PC-3 (cell line): ENCODE measurements at regions not wholly inside any gene's neighbourhood (a gene's known extent, or its start where the extent isn't known, plus 50 kb on each side); places are given as distances from the start of the nearest gene placed in this dataset.

ENCODE experiments used
- ATAC-seq: fragments of 200-7000 bp; cut with Tn5 transposase; 2 replicates; pipeline ENCODE4 v1.9.1; 2020; ENCODE audit warnings: mild to moderate bottlenecking, moderate library complexity
- BruUV-seq: library from RNA; stranded (reverse); fragments of 400-500 nt; replicated peaks from 2 replicates; lab custom pipeline; 2021; lab: Mats Ljungman, UMichigan
- CTCF ChIA-PET: fragments of 300-600 bp; sonication (Branson Sonifier 250); formaldehyde crosslinking; loops from one replicate; lab custom pipeline; 2022; ENCODE audit warnings: antibody characterized with exemption; lab: Charles Lee
- POLR2A ChIA-PET: fragments of 300-600 bp; sonication (Branson Sonifier 250); formaldehyde crosslinking; loops from one replicate; lab custom pipeline; 2022; ENCODE audit warnings: antibody characterized with exemption; ENCODE audit not compliant: unreplicated experiment; lab: Charles Lee
- DNase-seq: peaks from one replicate; pipeline ENCODE4 v3.0.0-alpha.2; 2015
- H2AFZ ChIP-seq: fragments of 300-600 bp; sonication (generic); 2 replicates; pipeline ENCODE4 v1.6.0; 2016; ENCODE audit warnings: antibody characterized with exemption, low read length
- H3F3A ChIP-seq: fragments of 300-600 bp; sonication (generic); one replicate; pipeline ENCODE4 v1.6.0; 2017; ENCODE audit warnings: antibody characterized with exemption, low read length, control low read depth, mild to moderate bottlenecking; ENCODE audit not compliant: unreplicated experiment
- H3K27ac ChIP-seq: fragments of 300-600 bp; sonication (generic); 2 replicates; pipeline ENCODE4 v1.5.1; 2016; ENCODE audit warnings: mild to moderate bottlenecking, low read length
- H3K27me3 ChIP-seq: fragments of 300-600 bp; sonication (generic); 2 replicates; pipeline ENCODE4 v1.6.1; 2016; ENCODE audit warnings: low read length, mixed read lengths
- H3K36me3 ChIP-seq: fragments of 300-600 bp; sonication (generic); 2 replicates; pipeline ENCODE4 v1.6.1; 2016; ENCODE audit warnings: low read depth, mixed run types, low read length, mixed read lengths
- H3K4me1 ChIP-seq: fragments of 300-600 bp; sonication (generic); 2 replicates; pipeline ENCODE4 v1.5.1; 2016; ENCODE audit warnings: low read length; ENCODE audit not compliant: insufficient read depth
- H3K4me2 ChIP-seq: fragments of 300-600 bp; sonication (generic); 2 replicates; pipeline ENCODE4 v1.6.0; 2016; ENCODE audit warnings: low read length
- H3K4me3 ChIP-seq: fragments of 300-600 bp; sonication (generic); 2 replicates; pipeline ENCODE4 v1.5.1; 2016; ENCODE audit warnings: mild to moderate bottlenecking, low read length, mixed read lengths
- H3K79me2 ChIP-seq: fragments of 300-600 bp; sonication (generic); 2 replicates; pipeline ENCODE4 v1.6.1; 2017; ENCODE audit warnings: low read length, mixed read lengths
- H3K9ac ChIP-seq: fragments of 300-600 bp; sonication (generic); 2 replicates; pipeline ENCODE4 v1.6.0; 2016; ENCODE audit warnings: mild to moderate bottlenecking, low read length
- H3K9me2 ChIP-seq: fragments of 300-600 bp; sonication (generic); replicated peaks from 2 replicates; pipeline ENCODE4 v1.6.1; 2016; ENCODE audit warnings: mixed run types, low read length, mixed read lengths
- H3K9me3 ChIP-seq: fragments of 300-600 bp; sonication (generic); 2 replicates; pipeline ENCODE4 v1.6.1; 2016; ENCODE audit warnings: low read length, mixed read lengths
- H4K20me1 ChIP-seq: fragments of 300-600 bp; sonication (generic); 2 replicates; pipeline ENCODE4 v1.6.1; 2016; ENCODE audit warnings: low read length, mixed read lengths
- EZH2 ChIP-seq: fragments of 300-600 bp; sonication (generic); IDR thresholded peaks from one replicate; pipeline ENCODE4 v1.6.1; 2017; ENCODE audit warnings: antibody characterized with exemption, mild to moderate bottlenecking, low read length; ENCODE audit not compliant: unreplicated experiment
- EZH2phosphoT487 ChIP-seq: fragments of 300-600 bp; sonication (generic); IDR thresholded peaks from 2 replicates; pipeline ENCODE4 v1.6.1; 2018; ENCODE audit warnings: mild to moderate bottlenecking, antibody characterized with exemption, low read length, borderline replicate concordance
- intact Hi-C: fragments of 100-400 bp; cut with micrococcal nuclease; formaldehyde crosslinking; loops from 2 replicates; pipeline ENCODE4 v1.9.0; 2023
- TF ChIP-seq, protein P1 (sequence below): fragments of 300-600 bp; sonication (generic); conservative IDR thresholded peaks from 2 replicates; pipeline ENCODE4 v1.5.1; 2017; ENCODE audit warnings: antibody characterized with exemption, low read depth, mild to moderate bottlenecking, low read length

DNA sequence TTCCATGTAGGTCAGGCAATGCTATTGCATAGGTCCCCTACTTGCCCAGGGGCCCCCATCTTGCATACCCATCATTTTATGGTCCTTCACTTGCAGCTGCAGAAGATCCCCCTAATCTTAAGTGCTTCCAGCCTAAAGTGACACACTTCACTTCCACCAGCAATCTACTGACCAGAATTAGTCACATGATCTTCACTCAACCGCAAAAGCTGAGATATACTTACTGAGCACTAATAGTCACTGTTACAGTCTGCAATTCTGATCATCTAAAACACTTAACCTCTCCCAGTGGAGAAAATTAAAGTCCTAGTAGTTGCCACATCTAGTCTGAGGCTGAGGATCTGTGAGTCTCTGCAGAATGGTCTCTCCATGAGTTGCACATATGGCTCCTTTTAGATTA lies 82.1 kb downstream of the AREG start:
- Histone ChIP-seq H3K4me3 (no peak overlapping the region), H3K27me3 (no peaks in the 10 kb centered on the region), H4K20me1 (no peaks in the 10 kb centered on the region), H3K9me3 (no peaks in the 10 kb centered on the region), H2AFZ (no peak overlapping the region), H3K4me1 (peaks cover 27% of the 10 kb centered on the region), H3K27ac (no peak overlapping the region), H3K4me2 (no peak overlapping the region), H3K36me3 (no peaks in the 10 kb centered on the region), H3K9ac (no peak overlapping the region), H3F3A (no peaks in the 10 kb centered on the region), H3K79me2 (no peaks in the 10 kb centered on the region), H3K9me2 (no peaks in the 10 kb centered on the region)
- ATAC-seq (no peak), DNase-seq (no peak)
- POLR2A ChIA-PET: no interaction called here
- intact Hi-C loops: no loop called here
- BruUV-seq: no TSS peak
- TF ChIP-seq, protein P1, sequence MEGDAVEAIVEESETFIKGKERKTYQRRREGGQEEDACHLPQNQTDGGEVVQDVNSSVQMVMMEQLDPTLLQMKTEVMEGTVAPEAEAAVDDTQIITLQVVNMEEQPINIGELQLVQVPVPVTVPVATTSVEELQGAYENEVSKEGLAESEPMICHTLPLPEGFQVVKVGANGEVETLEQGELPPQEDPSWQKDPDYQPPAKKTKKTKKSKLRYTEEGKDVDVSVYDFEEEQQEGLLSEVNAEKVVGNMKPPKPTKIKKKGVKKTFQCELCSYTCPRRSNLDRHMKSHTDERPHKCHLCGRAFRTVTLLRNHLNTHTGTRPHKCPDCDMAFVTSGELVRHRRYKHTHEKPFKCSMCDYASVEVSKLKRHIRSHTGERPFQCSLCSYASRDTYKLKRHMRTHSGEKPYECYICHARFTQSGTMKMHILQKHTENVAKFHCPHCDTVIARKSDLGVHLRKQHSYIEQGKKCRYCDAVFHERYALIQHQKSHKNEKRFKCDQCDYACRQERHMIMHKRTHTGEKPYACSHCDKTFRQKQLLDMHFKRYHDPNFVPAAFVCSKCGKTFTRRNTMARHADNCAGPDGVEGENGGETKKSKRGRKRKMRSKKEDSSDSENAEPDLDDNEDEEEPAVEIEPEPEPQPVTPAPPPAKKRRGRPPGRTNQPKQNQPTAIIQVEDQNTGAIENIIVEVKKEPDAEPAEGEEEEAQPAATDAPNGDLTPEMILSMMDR: no peak
- TF ChIP-seq EZH2: no peak
- TF ChIP-seq EZH2phosphoT487: no peak
- CTCF ChIA-PET: no interaction called here

DNA sequence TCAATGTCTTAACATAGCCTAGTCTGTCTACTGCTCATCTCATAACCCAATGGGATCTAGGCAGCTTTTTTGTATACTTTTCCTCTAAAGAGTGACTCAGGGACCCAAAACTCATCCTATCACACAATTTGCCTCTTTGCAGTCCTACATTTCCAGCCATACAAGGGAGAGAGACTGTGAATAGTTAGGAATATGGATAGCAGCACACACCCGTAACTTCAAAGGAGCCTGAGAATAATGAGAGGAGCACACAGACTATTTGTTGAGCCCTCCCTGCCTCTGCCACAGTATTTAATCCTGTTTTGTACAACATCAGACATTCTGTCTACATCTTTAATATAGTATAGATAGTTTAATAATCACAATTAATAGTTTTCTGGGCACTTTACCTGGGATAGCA lies 83.2 kb downstream of the AREG start:
- H3K4me1 ChIP-seq: peaks cover 27% of the 10 kb centered on the region
- no peak overlapping the region for H3K4me3 ChIP-seq
- ChIA-PET POLR2A (no interaction called here), CTCF (interaction anchor here (1.1 kb wide), 1 partner anchor 148 kb away, joined by 3 read pairs; no protein-coding TSS in a partner anchor)
- no peak overlapping the region for H2AFZ ChIP-seq
- no peak for TF ChIP-seq EZH2
- TF ChIP-seq, protein P1: no peak
- no peak for TF ChIP-seq EZH2phosphoT487
- H4K20me1 ChIP-seq: no peaks in the 10 kb centered on the region
- no peaks in the 10 kb centered on the region for H3K27me3 ChIP-seq
- H3K4me2 ChIP-seq: no peak overlapping the region
- H3K9me2 ChIP-seq: no peaks in the 10 kb centered on the region
- ATAC-seq (no peak), DNase-seq (no peak)
- no peaks in the 10 kb centered on the region for H3K36me3 ChIP-seq
- H3K9me3 ChIP-seq: no peaks in the 10 kb centered on the region
- H3K27ac ChIP-seq: no peak overlapping the region
- H3K79me2 ChIP-seq: no peaks in the 10 kb centered on the region
- no peaks in the 10 kb centered on the region for H3F3A ChIP-seq
- BruUV-seq: no TSS peak
- no peak overlapping the region for H3K9ac ChIP-seq
- intact Hi-C loops: no loop called here

DNA sequence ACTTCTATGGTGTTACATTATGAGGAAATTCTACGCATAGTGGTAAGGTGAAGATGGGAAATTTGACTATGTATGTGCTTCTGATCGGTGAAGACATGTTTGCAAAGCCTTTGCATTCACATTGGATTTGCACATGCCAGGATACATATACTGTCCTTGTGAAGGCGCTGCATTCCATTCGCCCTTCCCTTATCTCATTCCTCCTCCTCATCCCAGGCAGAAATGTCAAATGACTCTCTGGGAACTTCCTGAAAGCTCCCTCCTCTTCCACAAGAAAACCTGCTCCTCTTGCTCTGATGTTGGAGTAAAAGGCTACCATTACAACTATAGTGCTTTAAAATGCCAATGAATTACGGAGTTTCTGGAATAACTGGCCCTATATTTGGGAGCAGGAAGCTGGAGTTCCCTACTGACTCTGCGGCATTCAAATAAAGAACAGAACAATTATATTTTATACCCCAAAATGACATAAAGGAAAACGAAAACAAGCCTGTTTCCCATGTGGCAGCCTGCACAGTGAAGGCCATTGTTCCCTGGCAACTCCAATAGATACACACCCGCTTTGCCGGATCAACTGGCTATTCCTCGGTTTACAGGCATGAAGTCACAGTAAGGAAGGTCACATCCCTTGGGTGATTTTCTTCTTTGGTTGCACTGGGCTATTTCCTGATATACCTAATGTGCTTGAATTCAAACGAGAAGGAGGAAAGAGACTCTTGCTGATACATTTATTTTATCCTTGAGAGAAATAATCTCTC lies 84.5 kb downstream of the AREG start:
- CTCF ChIA-PET: interaction anchor here (0.7 to 1.1 kb wide), 2 partner anchors 147 to 340 kb away, joined by 3 read pairs; no protein-coding TSS in a partner anchor
- Histone ChIP-seq H3K9ac (no peak overlapping the region; the same call in 1 of the 2 replicates), H3K9me3 (no peaks in the 10 kb centered on the region), H4K20me1 (no peaks in the 10 kb centered on the region), H3F3A (no peaks in the 10 kb centered on the region), H3K27me3 (no peaks in the 10 kb centered on the region), H2AFZ (no peak overlapping the region), H3K79me2 (no peaks in the 10 kb centered on the region), H3K9me2 (no peaks in the 10 kb centered on the region), H3K27ac (peak overlapping the region; percentile 30), H3K36me3 (no peaks in the 10 kb centered on the region), H3K4me1 (peaks cover 39% of the 10 kb centered on the region), H3K4me2 (no peak overlapping the region), H3K4me3 (no peak overlapping the region)
- no TSS peak for BruUV-seq
- intact Hi-C loops: loop anchor here (2.0 to 5.0 kb wide), 3 partner anchors 79 to 342 kb away; no protein-coding TSS in a partner anchor
- no peak for TF ChIP-seq EZH2phosphoT487
- TF ChIP-seq, protein P1: no peak
- no peak for TF ChIP-seq EZH2
- no peak for ATAC-seq
- POLR2A ChIA-PET: no interaction called here
- DNase-seq: no peak
